MM.1S (cell line): ENCODE measurements at regions not wholly inside any gene's neighbourhood (a gene's known extent, or its start where the extent isn't known, plus 50 kb on each side); places are given as distances from the start of the nearest gene placed in this dataset.

Source experiments
- DNase-seq: peaks from one replicate; pipeline ENCODE4 v3.0.0-alpha.2; 2015
- H2AFZ ChIP-seq: fragments of 300-600 bp; sonication (generic); 2 replicates; pipeline ENCODE4 v1.6.0; 2016; ENCODE audit warnings: antibody characterized with exemption, low read length
- H3F3A ChIP-seq: fragments of 300-600 bp; sonication (generic); 2 replicates; pipeline ENCODE4 v1.6.1; 2016; ENCODE audit warnings: mild to moderate bottlenecking, antibody characterized with exemption, low read length, moderate library complexity, mixed read lengths; ENCODE audit not compliant: insufficient read depth
- H3K27ac ChIP-seq: fragments of 300-600 bp; sonication (generic); 2 replicates; pipeline ENCODE4 v1.5.1; 2016; ENCODE audit warnings: mild to moderate bottlenecking, low read length
- H3K27me3 ChIP-seq: fragments of 300-600 bp; sonication (generic); replicated peaks from 2 replicates; pipeline ENCODE4 v1.6.0; 2016; ENCODE audit warnings: low read length; ENCODE audit not compliant: insufficient read depth
- H3K36me3 ChIP-seq: fragments of 300-600 bp; sonication (generic); replicated peaks from 2 replicates; pipeline ENCODE4 v1.6.1; 2016; ENCODE audit warnings: mild to moderate bottlenecking, low read length, mixed read lengths; ENCODE audit not compliant: insufficient read depth
- H3K4me1 ChIP-seq: fragments of 300-600 bp; sonication (generic); 2 replicates; pipeline ENCODE4 v1.6.1; 2016; ENCODE audit warnings: low read length, mixed read lengths
- H3K4me2 ChIP-seq: fragments of 300-600 bp; sonication (generic); 2 replicates; pipeline ENCODE4 v1.6.0; 2016; ENCODE audit warnings: low read depth, low read length
- H3K4me3 ChIP-seq: fragments of 300-600 bp; sonication (generic); 2 replicates; pipeline ENCODE4 v1.5.1; 2016; ENCODE audit warnings: low read length, mixed read lengths
- H3K79me2 ChIP-seq: fragments of 300-600 bp; sonication (generic); 2 replicates; pipeline ENCODE4 v1.6.1; 2016; ENCODE audit warnings: mixed run types, low read length, mixed read lengths
- H3K9ac ChIP-seq: fragments of 300-600 bp; sonication (generic); 2 replicates; pipeline ENCODE4 v1.6.1; 2016; ENCODE audit warnings: low read length, mixed read lengths
- H3K9me2 ChIP-seq: fragments of 300-600 bp; sonication (generic); replicated peaks from 2 replicates; pipeline ENCODE4 v1.6.1; 2016; ENCODE audit warnings: mild to moderate bottlenecking, low read length, mixed read lengths; ENCODE audit not compliant: insufficient read depth
- H3K9me3 ChIP-seq: fragments of 300-600 bp; sonication (generic); replicated peaks from 2 replicates; pipeline ENCODE4 v1.6.1; 2016; ENCODE audit warnings: mild to moderate bottlenecking, low read length, mixed read lengths; ENCODE audit not compliant: insufficient read depth
- H4K20me1 ChIP-seq: fragments of 300-600 bp; sonication (generic); 2 replicates; pipeline ENCODE4 v1.6.1; 2016; ENCODE audit warnings: mild to moderate bottlenecking, low read length, moderate library complexity, mixed read lengths; ENCODE audit not compliant: insufficient read depth
- CTCF ChIP-seq: fragments of 300-600 bp; sonication (generic); IDR thresholded peaks from 2 replicates; pipeline ENCODE4 v1.5.1; 2016; ENCODE audit warnings: antibody characterized with exemption, low read length, mixed read lengths
- EZH2 ChIP-seq: fragments of 300-600 bp; sonication (generic); optimal IDR thresholded peaks from 2 replicates; pipeline ENCODE3; 2017; ENCODE audit warnings: low read depth, mild to moderate bottlenecking, antibody characterized with exemption, low read length, mixed read lengths
- EZH2phosphoT487 ChIP-seq: fragments of 300-600 bp; sonication (generic); IDR thresholded peaks from 2 replicates; pipeline ENCODE4 v1.6.1; 2018; ENCODE audit warnings: antibody characterized with exemption, low read length

DNA sequence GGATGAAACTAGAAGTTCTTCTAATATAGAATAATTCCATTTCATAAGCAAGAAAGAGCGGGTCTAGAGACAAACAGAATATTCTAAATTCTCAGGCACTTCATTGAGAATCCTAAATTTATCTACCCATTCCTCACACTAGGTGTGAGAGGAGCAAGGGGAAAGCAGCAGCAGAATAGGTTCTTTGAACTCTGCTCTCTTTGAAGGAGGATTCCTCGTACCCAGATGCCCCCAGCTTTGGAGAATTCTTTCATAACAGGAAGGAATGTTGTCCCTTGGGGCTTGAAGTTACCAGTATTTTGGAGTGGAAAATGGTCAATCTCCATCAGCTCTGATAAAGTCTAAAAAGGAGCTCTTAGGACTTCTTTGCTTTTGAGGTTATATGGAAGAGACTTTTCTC lies 59.7 kb upstream of the RASGEF1B start:
- no peaks in the 10 kb centered on the region for H3K36me3 ChIP-seq
- no peaks in the 10 kb centered on the region for H3K9me2 ChIP-seq
- H3F3A ChIP-seq, result no peaks in the 10 kb centered on the region
- no peak overlapping the region for H2AFZ ChIP-seq
- DNase-seq, result no peak
- no peaks in the 10 kb centered on the region for H3K27me3 ChIP-seq
- no peaks in the 10 kb centered on the region for H3K4me1 ChIP-seq
- no peak overlapping the region for H3K4me2 ChIP-seq
- H4K20me1 ChIP-seq, result no peaks in the 10 kb centered on the region
- TF ChIP-seq EZH2phosphoT487 (no peak), EZH2 (no peak), CTCF (no peak)
- H3K27ac ChIP-seq, result no peak overlapping the region
- no peaks in the 10 kb centered on the region for H3K79me2 ChIP-seq
- no peaks in the 10 kb centered on the region for H3K9me3 ChIP-seq
- no peak overlapping the region for H3K9ac ChIP-seq
- no peak overlapping the region for H3K4me3 ChIP-seq

DNA sequence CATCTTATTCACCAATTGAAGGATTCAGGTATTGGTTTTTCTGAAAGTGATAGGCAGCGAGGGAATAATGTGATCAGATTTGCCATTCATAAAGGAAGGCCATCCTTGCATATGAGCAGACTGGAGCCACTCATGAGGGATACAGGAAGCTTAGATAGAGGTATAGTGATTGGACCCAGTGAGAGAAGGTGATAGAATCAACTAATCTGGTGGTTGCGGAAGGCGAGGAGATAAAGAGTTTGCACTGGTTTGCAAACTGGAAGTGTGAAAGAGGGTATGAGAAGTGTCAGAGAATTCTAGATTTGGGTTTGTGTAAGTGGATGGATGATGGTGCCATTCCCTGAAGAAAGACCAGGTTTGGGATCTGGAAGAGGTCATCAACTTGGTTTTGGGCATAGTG lies 57.3 kb upstream of the RASGEF1B start:
- Histone ChIP-seq H3K9me3 (no peaks in the 10 kb centered on the region), H3K79me2 (no peaks in the 10 kb centered on the region), H3F3A (no peaks in the 10 kb centered on the region), H3K27me3 (no peaks in the 10 kb centered on the region), H4K20me1 (no peaks in the 10 kb centered on the region), H3K4me1 (no peaks in the 10 kb centered on the region), H3K36me3 (no peaks in the 10 kb centered on the region), H3K9ac (no peak overlapping the region), H3K4me3 (no peak overlapping the region), H3K27ac (no peak overlapping the region), H3K4me2 (no peak overlapping the region), H2AFZ (no peak overlapping the region), H3K9me2 (no peaks in the 10 kb centered on the region)
- no peak for DNase-seq
- TF ChIP-seq EZH2 (no peak), EZH2phosphoT487 (no peak), CTCF (no peak)

- Histone ChIP-seq H3K4me1 (no peaks in the 10 kb centered on the region), H2AFZ (no peak overlapping the region), H3K27me3 (no peaks in the 10 kb centered on the region), H3K9ac (no peak overlapping the region), H3K27ac (no peak overlapping the region), H3K79me2 (no peaks in the 10 kb centered on the region), H3K4me3 (no peak overlapping the region), H3K36me3 (no peaks in the 10 kb centered on the region), H3K9me2 (no peaks in the 10 kb centered on the region), H3K9me3 (no peaks in the 10 kb centered on the region), H4K20me1 (no peaks in the 10 kb centered on the region), H3K4me2 (no peak overlapping the region), H3F3A (no peaks in the 10 kb centered on the region)
- TF ChIP-seq EZH2, result no peak
- no peak for TF ChIP-seq EZH2phosphoT487
- TF ChIP-seq CTCF, result no peak
- DNase-seq, result no peak
Measured at GRCh38 chr4:81528200-81528599, 56.5 kb upstream of the RASGEF1B start.

GRCh38 chr4:81527709-81528108 lies 56.0 kb upstream of the RASGEF1B start:
- H2AFZ ChIP-seq, result no peak overlapping the region
- no peak overlapping the region for H3K9ac ChIP-seq
- no peaks in the 10 kb centered on the region for H3F3A ChIP-seq
- no peak overlapping the region for H3K27ac ChIP-seq
- no peaks in the 10 kb centered on the region for H4K20me1 ChIP-seq
- H3K4me3 ChIP-seq, result no peak overlapping the region
- no peaks in the 10 kb centered on the region for H3K79me2 ChIP-seq
- no peaks in the 10 kb centered on the region for H3K9me2 ChIP-seq
- no peaks in the 10 kb centered on the region for H3K9me3 ChIP-seq
- H3K36me3 ChIP-seq, result no peaks in the 10 kb centered on the region
- TF ChIP-seq CTCF (no peak), EZH2 (no peak), EZH2phosphoT487 (no peak)
- DNase-seq, result no peak
- no peaks in the 10 kb centered on the region for H3K27me3 ChIP-seq
- no peaks in the 10 kb centered on the region for H3K4me1 ChIP-seq
- no peak overlapping the region for H3K4me2 ChIP-seq
